Hepatocyte (in vitro differentiated cells): ENCODE measurements at regions not wholly inside any gene's neighbourhood (a gene's known extent, or its start where the extent isn't known, plus 50 kb on each side); places are given as distances from the start of the nearest gene placed in this dataset.
"Not testable (repeated sequence)": the region's sequence is repeated elsewhere in the genome, so short reads cannot be mapped to it uniquely, and the experiment has no call there.

ENCODE experiments used
- DNase-seq: peaks from one replicate; pipeline ENCODE4 v3.0.0-alpha.2; 2016; ENCODE audit warnings: low spot score
- H2AFZ ChIP-seq: fragments of 200-600 bp; sonication (generic); 2 replicates; pipeline ENCODE4 v1.6.0; 2016; ENCODE audit warnings: antibody characterized with exemption, mild to moderate bottlenecking
- H3K27ac ChIP-seq: fragments of 200-600 bp; sonication (generic); 2 replicates; pipeline ENCODE4 v1.5.1; 2016; ENCODE audit warnings: mild to moderate bottlenecking
- H3K27me3 ChIP-seq: fragments of 200-600 bp; sonication (generic); 2 replicates; pipeline ENCODE4 v1.6.1; 2016
- H3K36me3 ChIP-seq: fragments of 200-600 bp; sonication (generic); replicated peaks from 2 replicates; pipeline ENCODE4 v1.5.1; 2016; ENCODE audit warnings: low read depth; ENCODE audit not compliant: insufficient read depth
- H3K4me1 ChIP-seq: fragments of 200-600 bp; sonication (generic); 2 replicates; pipeline ENCODE4 v1.5.1; 2016; ENCODE audit warnings: mild to moderate bottlenecking, moderate library complexity; ENCODE audit not compliant: insufficient read depth
- H3K4me2 ChIP-seq: fragments of 200-600 bp; sonication (generic); 2 replicates; pipeline ENCODE4 v1.6.0; 2016
- H3K4me3 ChIP-seq: fragments of 200-600 bp; sonication (generic); 2 replicates; pipeline ENCODE4 v1.5.1; 2016; ENCODE audit warnings: mild to moderate bottlenecking
- H3K79me2 ChIP-seq: fragments of 200-600 bp; sonication (generic); 2 replicates; pipeline ENCODE4 v1.6.0; 2017; ENCODE audit warnings: mild to moderate bottlenecking
- H3K9me2 ChIP-seq: fragments of 200-600 bp; sonication (generic); replicated peaks from 2 replicates; pipeline ENCODE4 v1.6.0; 2017; ENCODE audit warnings: mild to moderate bottlenecking; ENCODE audit not compliant: insufficient read depth
- H3K9me3 ChIP-seq: fragments of 200-600 bp; sonication (generic); 2 replicates; pipeline ENCODE4 v1.5.1; 2016; ENCODE audit warnings: low read depth, mild to moderate bottlenecking
- H4K20me1 ChIP-seq: fragments of 200-600 bp; sonication (generic); 2 replicates; pipeline ENCODE4 v1.6.0; 2016; ENCODE audit warnings: mild to moderate bottlenecking; ENCODE audit not compliant: insufficient read depth, poor library complexity, severe bottlenecking
- CTCF ChIP-seq: fragments of 200-600 bp; sonication (generic); IDR thresholded peaks from 2 replicates; pipeline ENCODE4 v1.5.1; 2016; ENCODE audit warnings: antibody characterized with exemption, mild to moderate bottlenecking; ENCODE audit not compliant: poor library complexity
- EZH2 ChIP-seq: fragments of 200-600 bp; sonication (generic); IDR thresholded peaks from 2 replicates; pipeline ENCODE4 v1.6.1; 2016; ENCODE audit warnings: antibody characterized with exemption, mild to moderate bottlenecking, borderline replicate concordance
- EZH2phosphoT487 ChIP-seq: fragments of 200-600 bp; sonication (generic); IDR thresholded peaks from one replicate; pipeline ENCODE4 v1.6.1; 2018; ENCODE audit warnings: antibody characterized with exemption, mild to moderate bottlenecking, low read depth, moderate library complexity; ENCODE audit not compliant: unreplicated experiment, severe bottlenecking
- WGBS: methylation state at CpG from one replicate; pipeline ENCODE4 v1.1.6; 2016; ENCODE audit warnings: low lambda C conversion rate; ENCODE audit errors: missing lambda C conversion rate; 5-methylcytosine and 5-hydroxymethylcytosine counted together

- not testable (repeated sequence) for H3K4me3 ChIP-seq, H3K9me2 ChIP-seq, H3K9me3 ChIP-seq, H3K4me2 ChIP-seq, H3K27me3 ChIP-seq, H4K20me1 ChIP-seq, H3K27ac ChIP-seq, H3K36me3 ChIP-seq, H3K79me2 ChIP-seq, DNase-seq, H3K4me1 ChIP-seq, H2AFZ ChIP-seq
- 83% methylated on average over 10 of the region's 10 CpGs for WGBS
These were observed 76.5 kb upstream of the LINC00632 start for GRCh38 chrX:140633105-140633504.

- no peaks in the 10 kb centered on the region for H3K4me1 ChIP-seq
- no peak overlapping the region for H2AFZ ChIP-seq
- no peaks in the 10 kb centered on the region for H3K9me3 ChIP-seq
- H3K9me2 ChIP-seq = no peaks in the 10 kb centered on the region
- no peak overlapping the region for H3K4me2 ChIP-seq
- no peaks in the 10 kb centered on the region for H3K36me3 ChIP-seq
- no peak overlapping the region for H3K4me3 ChIP-seq
- no peak overlapping the region for H3K27ac ChIP-seq
- no peaks in the 10 kb centered on the region for H4K20me1 ChIP-seq
- no peaks in the 10 kb centered on the region for H3K27me3 ChIP-seq
- H3K79me2 ChIP-seq = no peaks in the 10 kb centered on the region
- TF ChIP-seq EZH2 (no peak), EZH2phosphoT487 (no peak), CTCF (no peak)
- no peak for DNase-seq
These were observed 101.4 kb upstream of the LINC00632 start for GRCh38 chrX:140608111-140608510.

- no peak overlapping the region for H3K4me3 ChIP-seq
- H3K9me3 ChIP-seq = no peaks in the 10 kb centered on the region
- WGBS = 75% methylated on average over 3 of the region's 3 CpGs
- no peak overlapping the region for H3K4me2 ChIP-seq
- no peaks in the 10 kb centered on the region for H3K9me2 ChIP-seq
- no peaks in the 10 kb centered on the region for H3K79me2 ChIP-seq
- no peaks in the 10 kb centered on the region for H4K20me1 ChIP-seq
- TF ChIP-seq EZH2phosphoT487 (no peak), EZH2 (no peak), CTCF (no peak)
- H3K27ac ChIP-seq = no peak overlapping the region
- no peak overlapping the region for H2AFZ ChIP-seq
- no peaks in the 10 kb centered on the region for H3K36me3 ChIP-seq
- H3K4me1 ChIP-seq = no peaks in the 10 kb centered on the region
- no peaks in the 10 kb centered on the region for H3K27me3 ChIP-seq
- no peak for DNase-seq
These were observed 97.3 kb upstream of the SOX3 start for GRCh38 chrX:140602140-140602539.

- H3K9me3 ChIP-seq = no peaks in the 10 kb centered on the region
- no peak for DNase-seq
- H4K20me1 ChIP-seq = no peaks in the 10 kb centered on the region
- H3K4me1 ChIP-seq = no peaks in the 10 kb centered on the region
- no peaks in the 10 kb centered on the region for H3K79me2 ChIP-seq
- TF ChIP-seq CTCF (no peak), EZH2phosphoT487 (no peak), EZH2 (no peak)
- H3K9me2 ChIP-seq = no peaks in the 10 kb centered on the region
- no peaks in the 10 kb centered on the region for H3K36me3 ChIP-seq
- no peak overlapping the region for H2AFZ ChIP-seq
- H3K27ac ChIP-seq = no peak overlapping the region
- 77% methylated on average over 3 of the region's 3 CpGs for WGBS
- no peak overlapping the region for H3K4me3 ChIP-seq
- no peaks in the 10 kb centered on the region for H3K27me3 ChIP-seq
- no peak overlapping the region for H3K4me2 ChIP-seq
These were observed 95.0 kb upstream of the SOX3 start for GRCh38 chrX:140599851-140600250.
